Urinary bladder (tissue), 3 donors: ENCODE measurements at regions not wholly inside any gene's neighbourhood (a gene's known extent, or its start where the extent isn't known, plus 50 kb on each side); places are given as distances from the start of the nearest gene placed in this dataset.

Source experiments
- DNase-seq: peaks from one replicate; pipeline ENCODE4 v3.0.0-alpha.2; 2015; ENCODE audit errors: extremely low spot score
- H3K27ac ChIP-seq: one replicate; pipeline ENCODE4 v1.5.1; 2013; ENCODE audit warnings: low read depth, mild to moderate bottlenecking, moderate library complexity
- H3K36me3 ChIP-seq: one replicate; pipeline ENCODE4 v1.6.1; 2013; ENCODE audit warnings: mild to moderate bottlenecking, moderate library complexity; ENCODE audit not compliant: insufficient read depth
- H3K4me1 ChIP-seq: one replicate; pipeline ENCODE4 v1.6.1; 2013; ENCODE audit warnings: mild to moderate bottlenecking, moderate library complexity; ENCODE audit not compliant: insufficient read depth
- H3K4me3 ChIP-seq: one replicate; pipeline ENCODE4 v1.5.1; 2013; ENCODE audit warnings: low read depth, low read length
- WGBS: extraction: QIAGEN DNeasy Blood & Tissue Kit; methylation state at CpG from one replicate; pipeline ENCODE4 v1.1.7; 2013; 5-methylcytosine and 5-hydroxymethylcytosine counted together
- donor health status: healthy with polysubstance abuse.
- donor health status: healthy.

DNA sequence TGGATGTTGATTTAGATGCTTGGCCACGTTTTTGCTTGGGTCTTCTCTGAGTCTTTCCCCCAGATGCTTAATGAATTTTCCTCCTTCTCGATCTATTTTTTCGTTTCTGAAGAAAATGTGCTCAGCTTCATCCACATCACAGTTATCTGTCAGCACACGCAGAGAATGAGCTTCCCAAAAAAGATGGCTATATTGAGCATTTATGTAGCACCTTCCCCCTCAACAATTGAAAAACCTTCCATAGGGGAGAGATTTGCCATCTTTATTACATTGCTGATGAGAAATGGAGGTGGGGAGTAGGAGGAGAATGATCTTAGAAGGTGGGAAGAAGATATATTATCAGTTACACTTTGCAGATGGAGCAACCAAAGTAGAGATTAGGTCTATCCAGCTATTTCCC lies 228.1 kb upstream of the PHYHIPL start:
- H3K27ac ChIP-seq, result no peak overlapping the region
- no peaks in the 10 kb centered on the region for H3K36me3 ChIP-seq
- no peak for DNase-seq
- no peak overlapping the region for H3K4me3 ChIP-seq
- WGBS, result 86% methylated on average over 4 of the region's 4 CpGs
- H3K4me1 ChIP-seq, result no peaks in the 10 kb centered on the region

DNA sequence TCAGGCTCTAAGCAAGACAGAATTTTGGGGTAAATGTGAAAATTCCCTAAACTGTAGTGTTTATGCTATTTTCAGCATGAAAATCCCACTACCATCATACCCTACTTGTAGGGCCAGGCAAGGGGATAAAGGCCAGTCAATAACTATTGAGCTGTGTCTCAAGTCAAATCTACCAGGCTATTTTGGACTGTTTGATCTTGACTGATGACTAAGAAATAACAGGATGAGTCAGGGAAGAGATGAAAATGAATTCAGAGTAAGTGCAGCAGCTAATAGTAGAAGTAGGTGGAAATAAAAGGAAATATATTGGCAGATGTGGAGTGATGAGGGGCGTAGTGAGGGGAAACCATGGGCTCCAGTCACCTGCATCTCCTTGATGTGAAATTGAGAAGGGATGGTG lies 225.8 kb upstream of the PHYHIPL start:
- DNase-seq, result no peak
- WGBS, result 89% methylated on average over 1 of the region's 1 CpG
- Histone ChIP-seq H3K36me3 (no peaks in the 10 kb centered on the region), H3K27ac (no peak overlapping the region), H3K4me1 (no peaks in the 10 kb centered on the region), H3K4me3 (no peak overlapping the region)

DNA sequence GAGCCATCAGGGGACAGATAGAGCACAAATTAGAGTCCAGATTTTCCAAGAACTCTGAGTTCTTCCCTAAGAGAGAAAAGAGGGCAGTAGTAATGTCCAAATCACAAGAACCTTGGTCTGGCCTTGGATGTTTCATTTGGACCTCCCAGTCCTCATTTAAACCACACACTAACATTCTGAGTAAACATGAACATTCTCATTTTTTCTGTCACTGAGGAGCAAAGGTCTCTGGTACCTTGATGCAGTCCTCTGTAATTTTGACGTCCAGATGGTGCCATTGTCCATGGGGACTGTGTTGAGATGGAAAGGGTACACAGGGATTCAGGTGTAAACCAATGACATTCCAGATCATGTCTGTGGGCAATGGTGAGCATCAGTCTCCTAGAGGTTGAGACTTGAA lies 225.4 kb upstream of the PHYHIPL start:
- Histone ChIP-seq H3K4me1 (no peaks in the 10 kb centered on the region), H3K4me3 (no peak overlapping the region), H3K27ac (no peak overlapping the region), H3K36me3 (no peaks in the 10 kb centered on the region)
- DNase-seq, result no peak
- 76% methylated on average over 1 of the region's 1 CpG for WGBS

DNA sequence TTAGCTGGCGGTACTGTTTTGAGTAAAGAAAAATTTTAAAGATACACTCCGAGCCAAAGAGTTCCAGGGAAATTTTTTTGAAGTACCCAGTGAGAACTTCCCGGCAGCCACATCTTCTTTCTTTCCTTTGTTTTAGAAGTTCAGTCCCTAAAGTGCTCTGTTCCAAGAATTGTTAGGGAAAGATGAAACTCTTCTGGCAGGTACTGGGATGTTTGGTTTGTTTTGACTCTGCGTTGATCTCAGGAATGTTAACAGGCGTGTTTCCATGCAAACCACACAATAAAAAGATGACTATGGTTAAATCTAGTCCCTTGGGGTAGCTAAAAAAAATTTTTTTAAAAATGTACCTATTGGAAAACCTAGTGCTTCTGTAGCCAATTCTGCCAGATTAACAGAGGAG lies 224.7 kb upstream of the PHYHIPL start:
- no peak overlapping the region for H3K27ac ChIP-seq
- 33% methylated on average over 5 of the region's 5 CpGs for WGBS
- no peak overlapping the region for H3K4me3 ChIP-seq
- no peaks in the 10 kb centered on the region for H3K36me3 ChIP-seq
- H3K4me1 ChIP-seq, result no peaks in the 10 kb centered on the region
- no peak for DNase-seq

DNA sequence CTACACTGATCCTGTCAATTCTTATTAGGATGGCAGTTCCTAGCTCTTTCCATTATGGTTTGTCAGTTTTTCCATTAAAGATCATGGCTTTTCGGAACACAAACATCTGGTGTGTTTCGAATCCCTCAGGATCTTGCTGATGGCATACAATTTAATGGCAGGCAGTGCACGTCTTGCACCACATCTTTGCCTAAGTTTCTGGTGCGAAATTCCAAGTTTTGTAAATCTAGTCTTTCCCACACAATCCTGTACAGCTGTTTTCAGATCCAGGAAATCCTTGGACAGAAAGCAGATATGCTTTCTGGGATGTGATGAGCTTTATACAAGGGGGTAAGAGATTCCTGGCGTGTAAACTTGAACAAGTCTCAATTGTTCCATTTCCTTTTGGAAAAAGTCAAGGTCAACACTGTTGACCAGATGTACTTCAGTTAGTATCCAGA lies 224.3 kb upstream of the PHYHIPL start:
- no peak for DNase-seq
- no peaks in the 10 kb centered on the region for H3K36me3 ChIP-seq
- WGBS, result 45% methylated on average over 5 of the region's 5 CpGs
- H3K4me1 ChIP-seq, result no peaks in the 10 kb centered on the region
- no peak overlapping the region for H3K4me3 ChIP-seq
- no peak overlapping the region for H3K27ac ChIP-seq

DNA sequence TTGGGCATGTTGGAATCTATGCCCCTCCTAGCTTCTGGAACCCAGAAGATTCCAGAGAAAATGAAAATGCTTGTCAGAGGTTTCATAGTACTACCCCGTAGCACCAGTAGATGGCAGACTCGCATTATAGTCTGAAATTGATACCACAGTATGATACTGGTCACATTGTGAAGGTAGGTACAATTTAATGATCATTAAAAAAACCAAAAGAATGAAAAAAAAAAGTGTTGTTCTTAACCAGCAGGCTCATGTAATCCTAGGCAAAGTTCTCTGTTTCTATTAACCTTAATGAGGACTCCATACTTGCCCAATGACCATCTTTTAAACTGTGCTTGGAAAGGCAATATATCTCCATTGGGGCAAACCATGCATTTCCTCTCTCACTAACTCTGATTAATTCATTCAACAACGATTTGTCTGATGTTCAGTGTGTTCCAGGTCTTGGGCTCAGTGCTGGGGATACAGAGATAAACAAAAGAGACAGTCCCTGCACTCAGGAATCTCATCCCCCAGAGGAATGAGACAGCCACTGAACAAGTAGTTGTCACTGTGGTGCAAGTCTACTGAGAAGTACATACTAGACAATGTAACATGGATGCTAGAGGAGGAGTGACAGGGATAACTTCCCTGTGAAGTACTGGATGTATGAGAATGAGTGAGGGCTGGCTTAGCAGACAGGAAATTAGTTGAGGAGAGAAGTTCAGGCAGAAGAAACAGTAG lies 223.5 kb upstream of the PHYHIPL start:
- no peak overlapping the region for H3K4me3 ChIP-seq
- DNase-seq, result no peak
- 21% methylated on average over 3 of the region's 3 CpGs for WGBS
- no peaks in the 10 kb centered on the region for H3K36me3 ChIP-seq
- no peaks in the 10 kb centered on the region for H3K4me1 ChIP-seq
- H3K27ac ChIP-seq, result no peak overlapping the region

DNA sequence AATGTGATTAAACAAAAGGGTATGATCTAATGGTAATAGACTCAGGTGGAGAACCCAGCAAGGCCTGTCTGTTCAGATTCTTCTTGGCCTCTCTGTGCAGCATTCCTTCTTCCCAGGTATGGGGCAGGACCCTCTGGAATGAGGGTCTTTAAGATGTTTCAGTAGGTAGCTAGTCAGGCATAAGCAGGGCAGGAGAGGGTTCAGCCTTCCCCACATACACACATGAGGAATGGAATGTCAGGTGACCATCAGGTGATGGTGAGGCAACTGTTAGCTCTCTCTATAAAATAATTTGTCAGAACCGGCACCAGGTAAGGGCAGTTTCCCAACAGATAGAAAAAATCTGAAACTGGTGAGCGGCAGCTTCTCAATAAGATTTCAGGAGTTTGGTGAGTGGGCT lies 222.3 kb upstream of the PHYHIPL start:
- H3K27ac ChIP-seq, result no peak overlapping the region
- H3K4me3 ChIP-seq, result no peak overlapping the region
- DNase-seq, result no peak
- H3K4me1 ChIP-seq, result no peaks in the 10 kb centered on the region
- 90% methylated on average over 2 of the region's 2 CpGs for WGBS
- no peaks in the 10 kb centered on the region for H3K36me3 ChIP-seq

DNA sequence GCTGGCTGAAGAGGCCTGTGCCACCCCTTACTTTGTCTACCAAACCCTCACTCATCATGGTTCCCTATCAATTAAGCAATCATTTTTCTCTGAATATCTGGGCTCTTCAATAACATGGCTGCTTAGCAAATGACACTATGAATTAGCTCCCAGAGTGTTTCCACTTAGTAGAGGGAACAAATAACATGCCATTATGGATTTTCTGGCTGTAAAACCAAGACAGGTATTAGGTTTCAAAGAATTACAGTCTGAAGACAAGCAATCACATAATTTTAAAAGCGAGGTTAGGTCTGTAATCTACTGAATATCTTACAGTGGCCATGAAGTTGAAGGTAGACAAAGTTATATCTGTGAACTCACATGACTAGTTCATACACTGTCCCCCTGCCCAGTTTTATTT lies 220.8 kb upstream of the PHYHIPL start:
- Histone ChIP-seq H3K27ac (no peak overlapping the region), H3K4me3 (no peak overlapping the region), H3K4me1 (no peaks in the 10 kb centered on the region), H3K36me3 (no peaks in the 10 kb centered on the region)
- WGBS, result 76% methylated on average over 1 of the region's 1 CpG
- DNase-seq, result no peak

DNA sequence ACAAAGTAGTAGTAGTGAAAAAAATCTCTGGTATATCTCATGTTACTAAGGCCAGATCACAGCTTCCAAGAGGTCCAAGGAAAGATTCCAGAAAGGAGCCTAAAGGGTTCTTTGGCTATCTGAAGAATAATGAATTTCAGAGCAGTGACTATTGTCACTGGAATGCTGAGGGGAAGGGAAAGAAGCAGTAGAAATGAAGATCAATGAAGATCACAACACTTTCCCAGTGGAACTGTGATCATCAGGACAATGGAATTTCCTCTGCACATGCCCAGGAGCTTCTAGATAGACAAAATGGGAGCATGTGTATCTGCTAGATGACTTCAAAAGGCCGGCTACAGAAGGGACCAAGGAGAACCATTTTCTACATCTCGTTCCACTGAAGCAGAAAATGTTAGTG lies 219.5 kb upstream of the PHYHIPL start:
- Histone ChIP-seq H3K27ac (no peak overlapping the region), H3K4me3 (no peak overlapping the region), H3K36me3 (no peaks in the 10 kb centered on the region), H3K4me1 (no peaks in the 10 kb centered on the region)
- WGBS, result 95% methylated on average over 2 of the region's 2 CpGs
- no peak for DNase-seq

DNA sequence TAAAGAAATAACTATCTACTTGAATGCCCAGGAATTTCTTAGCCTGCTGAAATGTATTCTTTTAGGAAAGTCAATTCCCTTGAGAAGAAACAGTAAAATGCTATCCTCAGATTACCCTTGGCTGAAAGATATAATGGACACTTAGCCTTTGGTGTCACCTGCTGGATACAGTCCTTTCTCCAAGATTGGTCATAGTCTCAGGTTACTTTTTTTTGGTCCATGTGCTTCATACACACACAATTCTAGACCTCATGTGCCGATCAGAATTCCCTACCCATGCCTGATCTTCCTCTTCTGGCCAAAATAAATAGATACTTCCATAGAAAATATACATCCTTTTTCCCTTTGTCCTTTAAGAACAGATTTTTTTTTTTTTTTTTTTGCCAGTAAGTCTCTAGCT lies 218.9 kb upstream of the PHYHIPL start:
- no peaks in the 10 kb centered on the region for H3K36me3 ChIP-seq
- H3K4me3 ChIP-seq, result no peak overlapping the region
- no peak for DNase-seq
- no peak overlapping the region for H3K27ac ChIP-seq
- H3K4me1 ChIP-seq, result no peaks in the 10 kb centered on the region
- 98% methylated on average over 1 of the region's 1 CpG for WGBS

DNA sequence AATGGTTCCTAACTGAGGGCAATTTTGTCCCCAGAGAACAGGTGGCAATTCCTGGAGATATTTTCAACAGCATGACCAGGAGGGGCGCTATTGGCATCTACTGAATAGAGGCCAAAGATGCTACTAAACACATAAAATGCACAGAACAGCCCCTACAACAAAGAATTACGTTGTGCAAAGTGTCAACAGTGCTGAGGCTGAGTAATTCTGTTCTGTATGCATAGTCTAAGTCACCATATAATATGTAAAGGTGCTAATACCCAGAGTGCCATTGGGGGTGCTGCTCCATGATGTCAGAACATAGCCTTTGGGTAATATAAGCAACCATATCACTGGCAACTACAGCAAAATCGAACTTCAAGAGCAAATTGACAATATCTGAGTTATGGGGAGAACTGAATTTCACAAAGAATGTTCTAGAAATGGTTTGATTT lies 213.3 kb upstream of the PHYHIPL start:
- no peak overlapping the region for H3K27ac ChIP-seq
- no peaks in the 10 kb centered on the region for H3K36me3 ChIP-seq
- WGBS, result 43% methylated on average over 3 of the region's 3 CpGs
- H3K4me3 ChIP-seq, result no peak overlapping the region
- no peak for DNase-seq
- H3K4me1 ChIP-seq, result no peaks in the 10 kb centered on the region

DNA sequence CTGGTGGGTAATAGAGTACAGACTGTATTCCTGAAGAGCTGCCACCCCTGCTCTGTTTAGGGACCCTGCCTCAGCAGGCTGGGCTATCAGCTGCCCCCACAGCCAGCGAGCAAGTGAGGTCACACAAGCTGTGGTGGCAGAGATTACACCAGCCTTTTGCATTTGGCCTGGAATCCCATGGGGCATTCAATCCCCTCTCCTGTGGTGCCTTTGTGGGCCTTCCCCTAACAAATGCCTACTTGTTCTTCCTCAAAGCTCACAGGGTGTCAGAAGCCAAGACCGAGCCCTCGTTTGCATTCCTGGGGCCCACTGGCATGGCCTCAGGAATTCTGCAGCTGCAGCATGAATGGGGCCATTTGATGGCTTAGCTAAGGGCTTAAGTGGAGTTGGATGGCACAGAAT lies 212.7 kb upstream of the PHYHIPL start:
- DNase-seq, result no peak
- H3K27ac ChIP-seq, result no peak overlapping the region
- H3K4me3 ChIP-seq, result no peak overlapping the region
- no peaks in the 10 kb centered on the region for H3K4me1 ChIP-seq
- no peaks in the 10 kb centered on the region for H3K36me3 ChIP-seq
- 44% methylated on average over 3 of the region's 3 CpGs for WGBS

DNA sequence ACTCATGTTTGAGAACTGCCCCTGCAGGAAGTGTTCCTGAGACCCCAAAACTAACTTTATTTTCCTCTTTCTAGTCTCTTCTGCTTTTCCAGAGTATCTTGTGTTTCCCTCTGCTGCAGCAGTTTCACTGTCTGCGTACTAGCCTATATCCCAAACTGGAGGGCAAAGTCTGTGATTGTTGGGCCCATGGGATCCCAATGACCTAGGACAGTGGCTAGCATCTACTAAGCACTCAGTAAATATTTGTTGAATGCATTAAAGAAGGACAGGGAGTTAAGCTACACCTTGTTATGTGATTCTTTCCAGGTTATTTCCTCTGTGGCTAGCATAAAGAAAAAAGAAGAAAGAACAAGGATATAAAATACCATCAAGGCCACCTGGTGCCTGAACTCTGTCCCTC lies 210.6 kb upstream of the PHYHIPL start:
- no peak for DNase-seq
- WGBS, result 100% methylated on average over 1 of the region's 1 CpG
- H3K36me3 ChIP-seq, result no peaks in the 10 kb centered on the region

DNA sequence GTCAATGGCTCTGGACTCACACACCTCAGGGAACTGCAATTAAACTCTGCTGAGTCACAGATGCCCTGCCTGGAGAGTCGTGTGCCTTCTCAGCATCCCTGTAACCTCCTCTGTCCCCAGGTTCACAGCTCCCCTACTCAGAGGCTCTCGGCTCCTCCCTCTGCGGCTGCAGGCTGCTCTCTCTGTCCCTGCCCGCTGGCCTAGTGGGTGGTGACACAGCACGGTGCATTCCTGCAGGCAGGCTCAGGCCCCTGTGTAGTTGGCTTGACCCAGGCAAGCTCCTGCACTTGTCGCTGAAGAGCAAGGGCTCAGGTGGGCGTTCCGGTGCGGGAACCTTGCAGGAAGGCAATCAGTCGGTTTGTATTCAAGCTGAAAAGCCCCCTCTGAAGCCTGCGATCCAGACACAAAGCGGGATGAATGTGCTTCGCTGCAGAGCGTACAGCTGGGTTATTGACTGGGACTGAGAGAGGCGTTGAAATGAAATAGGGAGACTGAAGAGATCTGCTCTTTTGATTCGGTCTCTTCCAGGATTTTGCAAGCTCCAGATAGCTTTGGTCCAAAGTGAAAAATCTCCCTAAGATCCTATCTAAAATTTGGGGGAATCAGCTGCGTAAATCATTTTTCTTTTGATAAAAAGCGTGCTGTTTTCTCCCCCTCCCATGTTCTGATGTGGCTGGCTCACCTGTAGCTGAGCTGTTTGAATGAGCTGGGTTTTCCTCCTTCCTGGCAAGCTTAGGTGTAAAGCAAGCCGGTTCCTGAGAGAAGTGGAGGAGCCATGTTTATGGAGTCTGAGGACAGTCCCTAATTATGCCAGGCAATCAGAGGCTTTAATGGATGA lies 208.7 kb upstream of the PHYHIPL start:
- Histone ChIP-seq H3K27ac (no peak overlapping the region), H3K36me3 (no peaks in the 10 kb centered on the region), H3K4me3 (no peak overlapping the region), H3K4me1 (no peaks in the 10 kb centered on the region)
- DNase-seq, result no peak
- 19% methylated on average over 19 of the region's 19 CpGs for WGBS

More for the DNA sequence above, 210.6 kb upstream of the PHYHIPL start:
- H3K4me3 ChIP-seq, result no peak overlapping the region
- H3K4me1 ChIP-seq, result no peaks in the 10 kb centered on the region
- no peak overlapping the region for H3K27ac ChIP-seq
